Left ventricle myocardium inferior (tissue), 1 donor: ENCODE measurements at regions not wholly inside any gene's neighbourhood (a gene's known extent, or its start where the extent isn't known, plus 50 kb on each side); places are given as distances from the start of the nearest gene placed in this dataset.

Experiments
- DNase-seq: peaks from one replicate; pipeline ENCODE4 v3.0.0-alpha.2; 2020
- H3K27ac ChIP-seq: fragments of 200-600 bp; replicated peaks from 2 replicates; pipeline ENCODE4 v1.8.0; 2021
- H3K27me3 ChIP-seq: fragments of 200-600 bp; 2 replicates; pipeline ENCODE4 v1.8.0; 2021; ENCODE audit warnings: low read depth
- H3K36me3 ChIP-seq: fragments of 200-600 bp; 2 replicates; pipeline ENCODE4 v1.8.0; 2021
- H3K4me1 ChIP-seq: fragments of 200-600 bp; 2 replicates; pipeline ENCODE4 v1.8.0; 2021
- H3K4me3 ChIP-seq: fragments of 200-600 bp; 2 replicates; pipeline ENCODE4 v1.8.0; 2021; ENCODE audit warnings: mild to moderate bottlenecking, moderate library complexity
- H3K9me3 ChIP-seq: fragments of 200-600 bp; replicated peaks from 2 replicates; pipeline ENCODE4 v1.8.0; 2021
- intact Hi-C: fragments of 100-400 bp; cut with micrococcal nuclease; formaldehyde crosslinking; loops from one replicate; pipeline ENCODE4 v1.11.0; 2022
- TF ChIP-seq, protein P1 (sequence below): fragments of 200-600 bp; IDR thresholded peaks from 2 replicates; pipeline ENCODE4 v1.8.0; 2021; ENCODE audit warnings: antibody characterized with exemption, mild to moderate bottlenecking, borderline replicate concordance
- donor health status: DM: no; HTN: yes; CAD: no; lungs with severe emphysema.

DNA sequence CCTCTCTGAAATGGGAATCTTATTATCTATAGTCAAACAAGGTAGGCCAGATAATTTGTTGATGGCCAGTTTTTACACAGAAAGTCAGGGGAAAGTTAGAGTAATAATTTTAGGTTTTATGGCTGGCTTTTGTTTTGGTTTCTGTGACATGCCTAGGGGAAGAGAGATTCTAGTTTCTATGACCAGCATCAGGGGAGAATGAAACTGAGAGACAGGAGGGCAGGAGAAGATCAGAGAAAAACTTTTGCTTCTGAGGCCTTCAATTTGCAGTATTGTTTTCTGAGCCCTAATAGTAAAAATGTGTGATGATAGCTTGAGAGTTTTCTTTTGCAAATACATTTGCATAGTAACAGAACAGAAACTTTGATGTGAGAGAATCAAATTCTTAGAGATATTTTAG lies 564.3 kb downstream of the ZNF608 start:
- Histone ChIP-seq H3K9me3 (no peaks in the 10 kb centered on the region), H3K27ac (no peak overlapping the region), H3K27me3 (no peaks in the 10 kb centered on the region), H3K4me3 (no peak overlapping the region), H3K4me1 (no peaks in the 10 kb centered on the region), H3K36me3 (no peaks in the 10 kb centered on the region)
- intact Hi-C loops: no loop called here
- no peak for DNase-seq
- TF ChIP-seq, protein P1, sequence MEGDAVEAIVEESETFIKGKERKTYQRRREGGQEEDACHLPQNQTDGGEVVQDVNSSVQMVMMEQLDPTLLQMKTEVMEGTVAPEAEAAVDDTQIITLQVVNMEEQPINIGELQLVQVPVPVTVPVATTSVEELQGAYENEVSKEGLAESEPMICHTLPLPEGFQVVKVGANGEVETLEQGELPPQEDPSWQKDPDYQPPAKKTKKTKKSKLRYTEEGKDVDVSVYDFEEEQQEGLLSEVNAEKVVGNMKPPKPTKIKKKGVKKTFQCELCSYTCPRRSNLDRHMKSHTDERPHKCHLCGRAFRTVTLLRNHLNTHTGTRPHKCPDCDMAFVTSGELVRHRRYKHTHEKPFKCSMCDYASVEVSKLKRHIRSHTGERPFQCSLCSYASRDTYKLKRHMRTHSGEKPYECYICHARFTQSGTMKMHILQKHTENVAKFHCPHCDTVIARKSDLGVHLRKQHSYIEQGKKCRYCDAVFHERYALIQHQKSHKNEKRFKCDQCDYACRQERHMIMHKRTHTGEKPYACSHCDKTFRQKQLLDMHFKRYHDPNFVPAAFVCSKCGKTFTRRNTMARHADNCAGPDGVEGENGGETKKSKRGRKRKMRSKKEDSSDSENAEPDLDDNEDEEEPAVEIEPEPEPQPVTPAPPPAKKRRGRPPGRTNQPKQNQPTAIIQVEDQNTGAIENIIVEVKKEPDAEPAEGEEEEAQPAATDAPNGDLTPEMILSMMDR: no peak

DNA sequence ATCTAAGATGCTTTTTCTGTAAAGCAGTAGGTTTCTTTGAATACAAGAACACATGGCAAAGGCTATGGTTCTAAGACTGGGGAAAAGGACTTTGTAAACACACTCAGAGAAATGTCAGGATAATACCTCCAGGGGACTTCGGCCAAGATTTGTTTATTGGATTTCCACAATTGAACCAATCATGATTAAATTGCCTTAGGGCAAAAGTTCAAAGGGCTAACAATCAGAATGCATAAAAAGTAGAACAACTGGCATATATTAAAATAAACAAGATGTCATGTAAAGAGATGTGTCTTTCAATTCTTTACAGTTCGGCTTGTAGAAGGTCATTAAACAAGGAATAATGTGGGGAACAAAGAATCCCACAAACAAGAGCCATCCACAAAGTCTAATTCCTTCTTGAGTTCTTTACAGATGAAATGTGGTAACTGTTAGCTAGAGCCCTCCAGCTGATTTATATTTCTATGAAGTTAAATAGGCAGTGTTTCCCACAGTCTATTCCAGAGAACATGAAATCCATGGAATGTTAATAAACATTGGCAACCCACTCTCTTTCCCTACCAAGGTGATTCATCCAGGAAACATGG lies 565.5 kb downstream of the ZNF608 start:
- H3K36me3 ChIP-seq: no peaks in the 10 kb centered on the region
- no peak overlapping the region for H3K4me3 ChIP-seq
- intact Hi-C loops: no loop called here
- TF ChIP-seq, protein P1: no peak
- no peak overlapping the region for H3K27ac ChIP-seq
- DNase-seq: no peak
- peaks cover 6% of the 10 kb centered on the region for H3K4me1 ChIP-seq
- H3K27me3 ChIP-seq: no peaks in the 10 kb centered on the region
- no peaks in the 10 kb centered on the region for H3K9me3 ChIP-seq

DNA sequence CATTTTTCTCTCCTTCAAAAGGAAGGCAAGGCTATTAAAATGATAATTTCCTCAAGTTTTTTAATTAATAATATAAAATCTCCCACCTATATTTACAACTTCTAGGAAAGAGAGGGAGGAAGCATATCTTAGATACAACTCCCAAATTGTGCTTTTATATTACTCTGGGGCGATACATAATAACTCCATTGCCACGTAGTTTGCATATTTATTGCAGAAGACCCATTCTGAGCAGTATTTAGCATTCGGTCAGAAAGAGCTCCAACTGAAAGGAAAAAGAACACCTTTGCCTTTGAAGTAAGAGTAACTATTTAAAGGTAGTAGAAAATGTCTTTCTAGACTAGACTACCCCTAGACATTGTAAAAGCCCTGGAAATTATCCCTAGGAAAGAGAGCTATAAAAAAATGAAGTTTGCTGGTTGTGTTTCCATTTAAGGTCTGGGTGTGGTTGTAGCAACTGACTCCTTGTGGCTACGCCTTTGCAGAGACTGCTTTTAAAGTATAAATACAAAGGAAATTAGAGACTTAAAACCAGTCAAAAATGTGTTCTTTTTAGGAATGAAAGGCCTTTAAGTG lies 566.1 kb downstream of the ZNF608 start:
- Histone ChIP-seq H3K4me3 (no peak overlapping the region), H3K27me3 (no peaks in the 10 kb centered on the region), H3K36me3 (no peaks in the 10 kb centered on the region), H3K4me1 (peaks cover 6% of the 10 kb centered on the region), H3K27ac (no peak overlapping the region), H3K9me3 (no peaks in the 10 kb centered on the region)
- no peak for DNase-seq
- TF ChIP-seq, protein P1: no peak
- intact Hi-C loops: no loop called here

DNA sequence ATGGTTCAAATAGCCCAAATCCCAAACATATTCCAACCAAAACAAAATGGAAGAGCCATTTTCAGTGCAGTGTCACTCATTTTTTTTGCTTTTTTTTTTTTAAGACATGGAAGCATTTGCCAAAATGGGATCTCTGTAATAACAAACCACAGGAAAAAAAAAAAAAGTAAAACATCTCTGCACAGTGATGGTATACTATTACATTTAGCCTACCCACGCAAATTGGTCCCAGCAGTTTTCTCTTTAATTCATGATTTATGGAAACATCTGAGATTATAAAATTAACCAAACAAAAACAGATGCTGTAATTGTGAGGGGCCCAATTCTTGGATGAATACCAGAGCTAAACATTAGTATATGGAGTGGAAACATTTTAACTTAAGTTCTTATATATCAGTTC lies 566.6 kb downstream of the ZNF608 start:
- intact Hi-C loops: no loop called here
- TF ChIP-seq, protein P1: no peak
- Histone ChIP-seq H3K36me3 (no peaks in the 10 kb centered on the region), H3K4me1 (peaks cover 6% of the 10 kb centered on the region), H3K4me3 (no peak overlapping the region), H3K27me3 (no peaks in the 10 kb centered on the region), H3K27ac (no peak overlapping the region), H3K9me3 (peaks cover 2% of the 10 kb centered on the region)
- no peak for DNase-seq

DNA sequence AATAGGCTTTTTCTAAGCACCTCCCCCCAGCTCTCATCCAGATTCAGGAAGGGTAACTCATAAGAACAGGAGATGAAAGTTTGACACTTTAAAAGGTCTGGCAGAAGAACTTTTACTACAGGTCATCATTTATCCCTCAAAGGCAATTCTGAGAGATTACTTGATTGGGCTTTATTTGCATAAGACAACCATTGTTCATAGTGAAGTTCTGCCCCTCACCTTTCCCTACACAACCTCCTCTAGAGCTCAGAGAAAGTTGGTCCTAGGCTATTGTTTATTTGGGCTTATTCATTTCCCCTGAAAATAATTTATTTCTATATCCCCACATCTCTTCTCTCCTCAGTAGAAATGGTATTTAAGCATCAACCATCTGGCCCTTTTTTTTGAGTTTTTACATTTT lies 568.4 kb downstream of the ZNF608 start:
- H3K27me3 ChIP-seq: no peaks in the 10 kb centered on the region
- no peaks in the 10 kb centered on the region for H3K36me3 ChIP-seq
- H3K4me1 ChIP-seq: peaks cover 6% of the 10 kb centered on the region
- TF ChIP-seq, protein P1: no peak
- intact Hi-C loops: no loop called here
- no peak for DNase-seq
- no peak overlapping the region for H3K4me3 ChIP-seq
- no peak overlapping the region for H3K27ac ChIP-seq
- peaks cover 19% of the 10 kb centered on the region for H3K9me3 ChIP-seq
